Uterus (tissue), 2 donors: ENCODE measurements at regions not wholly inside any gene's neighbourhood (a gene's known extent, or its start where the extent isn't known, plus 50 kb on each side); places are given as distances from the start of the nearest gene placed in this dataset.

Source experiments
- POLR2A ChIP-seq, 2 donors: fragments of 450-650 bp; IDR thresholded peaks; one replicate each; pipeline ENCODE4 v1.6.1; 2016; ENCODE audit warnings: antibody characterized with exemption in 2 of 2, mild to moderate bottlenecking in 1 of 2, moderate library complexity in 1 of 2
- TF ChIP-seq, protein P1 (sequence below), 4 experiments: fragments of 200-600 bp in 2 of 4; fragments of 450-650 bp in 2 of 4; sonication (generic) in 2 of 4; IDR thresholded peaks; one replicate each; pipeline ENCODE4 v1.5.1; 2016 to 2019; ENCODE audit warnings: antibody characterized with exemption in 4 of 4, mild to moderate bottlenecking in 2 of 4, moderate library complexity in 1 of 4

DNA sequence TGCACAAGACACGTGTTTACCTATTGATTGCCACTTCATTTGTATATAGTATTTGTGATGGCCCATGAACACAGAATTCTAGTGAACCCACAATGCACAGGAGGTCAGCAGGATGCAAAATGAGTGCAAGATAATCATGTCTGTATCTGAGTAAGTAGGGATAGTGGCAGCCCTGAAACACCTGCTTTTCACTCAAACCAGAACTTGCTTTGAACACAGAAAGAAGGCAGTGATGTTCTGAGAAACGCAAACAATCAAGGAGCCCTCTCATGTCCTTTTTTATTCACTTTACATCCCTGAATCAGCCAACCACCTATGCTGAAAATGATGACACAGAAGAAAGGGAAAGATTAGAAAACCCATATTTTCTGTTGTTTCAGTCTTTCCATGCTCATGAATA, 170.4 kb upstream of the AVPR1A start:
- TF ChIP-seq, protein P1, sequence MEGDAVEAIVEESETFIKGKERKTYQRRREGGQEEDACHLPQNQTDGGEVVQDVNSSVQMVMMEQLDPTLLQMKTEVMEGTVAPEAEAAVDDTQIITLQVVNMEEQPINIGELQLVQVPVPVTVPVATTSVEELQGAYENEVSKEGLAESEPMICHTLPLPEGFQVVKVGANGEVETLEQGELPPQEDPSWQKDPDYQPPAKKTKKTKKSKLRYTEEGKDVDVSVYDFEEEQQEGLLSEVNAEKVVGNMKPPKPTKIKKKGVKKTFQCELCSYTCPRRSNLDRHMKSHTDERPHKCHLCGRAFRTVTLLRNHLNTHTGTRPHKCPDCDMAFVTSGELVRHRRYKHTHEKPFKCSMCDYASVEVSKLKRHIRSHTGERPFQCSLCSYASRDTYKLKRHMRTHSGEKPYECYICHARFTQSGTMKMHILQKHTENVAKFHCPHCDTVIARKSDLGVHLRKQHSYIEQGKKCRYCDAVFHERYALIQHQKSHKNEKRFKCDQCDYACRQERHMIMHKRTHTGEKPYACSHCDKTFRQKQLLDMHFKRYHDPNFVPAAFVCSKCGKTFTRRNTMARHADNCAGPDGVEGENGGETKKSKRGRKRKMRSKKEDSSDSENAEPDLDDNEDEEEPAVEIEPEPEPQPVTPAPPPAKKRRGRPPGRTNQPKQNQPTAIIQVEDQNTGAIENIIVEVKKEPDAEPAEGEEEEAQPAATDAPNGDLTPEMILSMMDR (IDR thresholded peaks at IDR 0.05), result no peak
- no peak for TF ChIP-seq POLR2A (IDR thresholded peaks at IDR 0.05)
